A673 (cell line): ENCODE measurements at regions not wholly inside any gene's neighbourhood (a gene's known extent, or its start where the extent isn't known, plus 50 kb on each side); places are given as distances from the start of the nearest gene placed in this dataset.

ENCODE experiments used
- EZH2 ChIP-seq: fragments of 200-600 bp; sonication (generic); IDR thresholded peaks from 2 replicates; pipeline ENCODE4 v1.6.1; 2017; ENCODE audit warnings: borderline replicate concordance, low read depth, mild to moderate bottlenecking, mixed read lengths, antibody characterized with exemption, low read length; ENCODE audit not compliant: poor library complexity, severe bottlenecking
- TF ChIP-seq, protein P1 (sequence below): fragments of 300-800, 200-600 bp; sonication (generic); conservative IDR thresholded peaks from 2 replicates; pipeline ENCODE4 v1.5.1; 2017; ENCODE audit warnings: low read depth, mild to moderate bottlenecking, antibody characterized with exemption, low read length, moderate library complexity, mixed read lengths

DNA sequence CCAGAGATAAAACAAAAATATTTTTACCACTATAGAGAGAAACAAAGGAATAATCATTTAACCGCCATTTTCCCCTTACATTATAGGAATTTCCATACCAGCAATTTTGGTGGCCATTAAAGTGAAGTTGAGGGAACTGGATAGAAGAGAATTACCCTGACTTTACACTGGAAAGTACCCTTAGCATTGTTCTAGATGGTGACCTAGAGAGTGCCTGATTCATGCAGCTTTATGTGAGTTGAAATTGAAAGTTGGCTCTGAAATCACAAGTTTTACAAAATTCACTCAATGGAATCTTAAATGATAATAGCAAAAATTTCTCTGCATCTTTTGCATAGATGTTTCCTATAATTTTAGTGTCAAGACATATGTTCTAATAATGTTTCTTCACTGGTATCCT lies 55.7 kb upstream of the PREP start:
- no peak for TF ChIP-seq EZH2
- TF ChIP-seq, protein P1, sequence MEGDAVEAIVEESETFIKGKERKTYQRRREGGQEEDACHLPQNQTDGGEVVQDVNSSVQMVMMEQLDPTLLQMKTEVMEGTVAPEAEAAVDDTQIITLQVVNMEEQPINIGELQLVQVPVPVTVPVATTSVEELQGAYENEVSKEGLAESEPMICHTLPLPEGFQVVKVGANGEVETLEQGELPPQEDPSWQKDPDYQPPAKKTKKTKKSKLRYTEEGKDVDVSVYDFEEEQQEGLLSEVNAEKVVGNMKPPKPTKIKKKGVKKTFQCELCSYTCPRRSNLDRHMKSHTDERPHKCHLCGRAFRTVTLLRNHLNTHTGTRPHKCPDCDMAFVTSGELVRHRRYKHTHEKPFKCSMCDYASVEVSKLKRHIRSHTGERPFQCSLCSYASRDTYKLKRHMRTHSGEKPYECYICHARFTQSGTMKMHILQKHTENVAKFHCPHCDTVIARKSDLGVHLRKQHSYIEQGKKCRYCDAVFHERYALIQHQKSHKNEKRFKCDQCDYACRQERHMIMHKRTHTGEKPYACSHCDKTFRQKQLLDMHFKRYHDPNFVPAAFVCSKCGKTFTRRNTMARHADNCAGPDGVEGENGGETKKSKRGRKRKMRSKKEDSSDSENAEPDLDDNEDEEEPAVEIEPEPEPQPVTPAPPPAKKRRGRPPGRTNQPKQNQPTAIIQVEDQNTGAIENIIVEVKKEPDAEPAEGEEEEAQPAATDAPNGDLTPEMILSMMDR = no peak
